HG03135 (cell line): ENCODE measurements at regions not wholly inside any gene's neighbourhood (a gene's known extent, or its start where the extent isn't known, plus 50 kb on each side); places are given as distances from the start of the nearest gene placed in this dataset.

Source experiments
- ATAC-seq: cut with Tn5 transposase; IDR thresholded peaks from one replicate; pipeline ENCODE4 v1.9.1; 2021; ENCODE audit warnings: mild to moderate bottlenecking, moderate library complexity; ENCODE audit not compliant: unreplicated experiment

DNA sequence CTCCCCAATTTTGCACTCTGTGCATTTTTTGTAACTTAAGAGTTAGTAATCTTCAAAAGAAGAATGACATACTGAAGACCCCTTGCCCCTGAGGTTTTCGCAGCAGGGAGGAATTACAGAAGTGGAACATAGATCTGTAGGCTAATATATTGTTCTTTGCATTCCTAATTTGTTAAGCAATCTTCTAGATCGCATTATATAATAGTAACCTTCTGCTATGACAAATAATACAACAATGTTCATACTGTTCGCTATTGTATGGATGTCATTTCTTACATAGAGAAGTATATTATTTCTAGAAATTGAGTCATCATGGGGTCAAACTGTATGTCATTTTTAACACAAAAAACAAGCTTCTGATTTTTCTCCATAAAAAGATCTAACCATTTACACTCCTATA is 95.8 kb upstream of the TGFBR2 start:
- ATAC-seq, result no peak

DNA sequence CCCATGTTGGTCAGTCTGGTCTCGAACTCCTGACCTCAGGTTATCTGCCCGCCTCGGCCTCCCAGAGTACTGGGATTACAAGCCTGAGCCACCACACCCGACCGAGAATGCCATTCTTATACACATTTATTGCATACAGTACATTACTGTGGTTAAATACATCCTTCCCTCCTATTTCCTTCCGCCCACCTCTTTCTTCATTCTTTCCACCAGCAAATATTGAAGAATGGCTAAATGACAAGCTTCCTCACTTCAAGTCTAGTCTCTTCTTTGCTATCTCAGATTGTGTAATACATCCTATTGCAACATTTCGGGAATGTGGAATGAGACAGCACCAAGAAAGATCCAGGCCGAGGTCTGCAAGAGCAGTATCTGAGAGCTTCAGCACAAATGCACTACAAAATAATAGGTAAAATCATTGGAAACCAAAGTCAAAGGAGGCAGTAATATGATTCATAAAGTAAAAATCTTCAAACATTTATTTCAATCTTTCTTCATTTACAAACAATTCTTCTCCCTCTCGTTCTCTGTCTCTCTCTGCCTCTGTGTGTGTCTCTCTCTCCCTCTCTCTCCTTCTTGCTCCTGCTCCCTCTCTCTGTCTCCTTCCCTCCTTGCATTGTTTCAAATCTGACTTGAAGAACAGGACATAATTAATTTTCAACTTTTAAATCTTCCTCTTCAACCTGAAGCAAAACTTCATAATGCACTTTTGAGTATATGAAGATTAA is 94.7 kb upstream of the TGFBR2 start:
- no peak for ATAC-seq

DNA sequence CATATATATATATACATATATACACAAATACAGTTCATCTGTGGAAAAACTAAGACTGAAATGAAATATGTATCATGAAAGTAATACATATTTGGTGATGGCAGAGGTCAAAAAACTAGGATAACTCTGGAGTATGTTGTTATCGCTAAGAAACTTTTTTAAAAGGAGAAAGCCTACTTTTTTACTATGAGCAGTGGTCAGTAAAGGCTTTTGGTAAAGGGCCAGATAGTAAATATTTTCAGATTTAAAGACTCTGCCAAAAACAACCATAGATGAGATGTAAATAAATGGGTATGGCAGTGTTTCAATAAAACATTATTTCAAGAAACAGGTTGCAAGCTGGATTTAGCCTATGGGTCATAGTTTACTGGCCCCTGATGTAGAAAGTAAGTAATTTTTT is 93.8 kb upstream of the TGFBR2 start:
- no peak for ATAC-seq

DNA sequence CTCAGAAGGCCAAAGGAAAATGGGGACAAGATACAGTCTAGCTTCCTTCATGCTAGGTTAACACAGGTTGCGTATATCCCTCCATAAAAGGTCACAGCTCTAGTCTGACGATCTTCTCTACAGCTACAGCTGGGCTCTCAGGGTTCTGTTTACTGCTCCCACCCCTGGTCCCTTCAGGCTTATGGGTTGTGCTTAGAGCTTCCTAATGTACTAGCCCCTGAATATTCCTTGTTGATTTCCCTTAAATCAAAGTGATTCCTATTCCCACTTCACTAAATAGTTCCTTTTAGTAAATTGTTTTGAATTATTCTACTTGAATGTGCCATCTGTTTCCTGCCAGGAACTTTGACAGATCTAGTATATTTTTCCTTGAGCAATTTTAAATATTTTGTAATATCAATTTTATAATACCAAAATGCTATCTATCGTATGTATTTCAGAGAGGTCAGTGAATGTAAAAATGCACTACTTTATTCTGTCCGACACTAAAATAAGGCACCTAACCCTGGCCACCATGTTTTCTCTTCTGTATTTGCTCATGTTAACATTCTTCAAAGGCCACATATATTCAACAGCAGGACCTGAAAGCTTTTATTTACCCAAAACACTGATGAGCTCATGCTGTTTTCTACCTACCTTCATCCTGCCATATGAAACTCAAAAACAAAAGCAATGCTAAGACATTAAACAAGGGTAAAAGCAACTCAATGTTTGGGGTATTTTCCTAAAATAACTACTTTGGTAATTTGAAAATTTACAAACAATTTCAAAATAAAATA is 92.8 kb upstream of the TGFBR2 start:
- ATAC-seq, result no peak

DNA sequence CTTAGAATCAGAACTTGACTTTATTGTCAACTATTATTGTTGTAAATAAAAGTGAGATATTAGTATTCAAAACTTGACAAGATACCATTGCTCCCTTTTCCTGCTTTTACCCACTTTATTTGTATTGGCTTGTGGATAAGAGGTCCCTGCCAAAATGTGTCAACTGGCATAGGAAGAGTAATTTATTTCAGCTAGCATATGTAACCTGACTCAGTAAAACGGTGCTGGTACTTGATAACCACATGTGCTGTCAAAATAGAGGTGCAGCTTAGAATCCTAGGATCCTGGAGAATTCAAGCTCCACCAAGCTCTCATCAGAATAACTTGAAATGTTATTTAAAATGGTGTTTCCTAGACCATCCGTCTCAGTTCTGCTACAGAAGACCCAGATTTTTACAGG is 90.2 kb upstream of the TGFBR2 start:
- no peak for ATAC-seq

DNA sequence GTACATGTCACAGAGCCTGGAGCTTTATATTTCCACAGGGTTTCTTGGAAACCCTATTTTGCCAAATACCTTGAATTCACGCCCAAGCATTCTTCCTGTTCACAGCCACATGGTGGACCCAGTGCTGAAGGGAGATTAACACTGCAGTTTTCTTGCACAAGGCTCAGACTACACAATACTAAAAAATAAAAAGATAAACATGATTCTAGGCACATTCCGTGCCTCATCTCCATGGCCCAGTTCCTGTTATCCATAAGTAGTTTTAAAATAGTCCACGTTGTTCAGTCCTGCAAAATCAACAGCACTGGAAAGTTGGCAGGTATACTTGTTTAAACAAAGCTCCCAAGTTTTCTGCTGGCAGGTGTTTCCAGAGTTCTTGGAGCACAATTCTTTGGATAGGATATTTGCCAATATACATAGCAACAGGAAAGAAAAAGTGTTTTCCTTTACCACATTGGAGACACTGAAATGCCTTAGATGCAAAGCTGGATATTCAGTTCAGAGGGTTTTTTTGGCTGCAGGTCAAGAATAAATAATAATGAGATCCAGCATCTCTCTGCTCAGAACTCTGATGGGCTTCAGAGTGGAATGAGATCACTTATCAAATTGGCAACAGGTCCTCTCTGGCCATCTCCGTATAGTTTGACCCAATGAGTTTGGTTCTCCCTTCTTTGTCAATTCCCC is 88.1 kb upstream of the TGFBR2 start:
- ATAC-seq, result no peak

DNA sequence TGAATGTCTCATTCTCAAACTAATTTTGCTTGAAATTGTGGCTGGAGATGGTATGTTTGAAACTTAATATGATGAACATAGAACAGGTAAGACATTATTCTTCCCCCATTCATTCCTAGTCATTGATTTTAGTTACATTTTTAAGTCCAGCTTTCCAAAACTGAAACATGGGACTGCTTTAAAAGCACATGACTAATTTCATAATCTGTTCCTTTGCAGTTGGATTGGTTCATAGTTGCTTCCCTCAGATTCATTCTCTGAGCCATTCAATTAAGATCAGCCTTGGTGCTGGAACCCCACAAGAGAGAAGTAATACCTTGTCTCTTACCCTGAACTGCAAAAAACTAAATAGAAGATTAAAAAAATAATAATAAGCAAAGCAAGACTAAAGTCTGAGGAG is 87.5 kb upstream of the TGFBR2 start:
- ATAC-seq, result no peak

DNA sequence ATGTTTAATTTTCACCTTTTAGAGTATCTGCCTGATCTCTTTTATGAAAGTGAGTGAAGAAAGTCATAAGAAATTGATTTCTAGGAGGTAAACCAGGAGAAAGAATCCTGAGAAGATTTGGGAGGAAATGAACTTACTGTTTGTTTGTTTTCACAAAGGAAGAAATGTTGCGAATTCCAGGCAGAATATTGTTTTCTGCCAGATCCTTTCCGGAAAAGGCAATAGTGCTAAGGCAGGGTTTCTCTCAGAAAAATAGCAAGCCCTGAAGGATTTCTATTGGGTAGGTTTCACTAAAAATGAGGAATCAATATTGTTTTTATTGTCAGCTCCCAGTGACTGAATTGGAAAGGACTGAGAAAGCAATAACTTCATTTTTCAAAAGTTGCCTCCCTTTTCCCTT is 85.7 kb upstream of the TGFBR2 start:
- ATAC-seq, result no peak

DNA sequence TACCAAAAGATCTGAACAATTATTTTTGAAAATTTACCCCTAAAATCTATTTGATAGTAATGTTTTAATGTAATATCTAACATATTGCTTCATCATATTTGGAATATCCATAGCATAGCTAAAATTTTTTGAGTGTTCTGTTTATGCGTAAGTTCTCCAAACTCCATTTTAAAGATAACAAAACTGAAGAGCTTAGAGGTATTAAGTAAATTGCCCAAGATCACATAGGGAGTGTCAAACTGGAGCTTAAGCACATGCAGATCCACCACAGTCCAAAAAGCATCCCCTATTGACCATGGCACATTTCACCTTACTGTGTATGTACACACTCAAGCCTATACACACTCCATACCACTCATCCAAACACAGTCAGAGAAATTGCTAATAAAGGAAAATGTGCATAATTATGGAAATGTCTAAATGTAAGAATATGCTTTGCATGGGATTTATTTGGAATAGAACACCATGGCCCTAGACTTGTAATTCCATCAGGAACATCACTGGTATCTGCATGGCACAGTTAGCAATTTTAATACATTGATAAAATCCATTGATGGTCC is 85.2 kb upstream of the TGFBR2 start:
- ATAC-seq, result no peak

DNA sequence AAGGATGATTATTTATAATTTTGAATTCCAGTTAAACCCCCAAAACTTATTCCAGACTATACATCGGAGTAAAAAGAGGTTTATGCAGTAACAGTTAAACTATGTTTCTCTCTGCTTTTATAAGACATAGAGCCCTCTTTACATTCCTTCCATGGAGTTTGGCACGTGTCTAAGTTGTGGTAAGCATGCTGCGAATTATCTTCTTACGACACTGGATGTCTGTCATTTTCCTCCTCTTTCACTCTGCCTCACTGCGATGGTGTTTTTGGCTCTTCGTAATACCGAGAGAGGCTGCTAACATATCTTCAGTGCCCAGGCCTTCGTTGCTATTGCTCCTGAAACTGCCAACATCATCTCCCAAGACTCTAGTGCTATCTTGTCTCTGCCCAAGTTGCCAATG is 83.9 kb upstream of the TGFBR2 start:
- no peak for ATAC-seq

DNA sequence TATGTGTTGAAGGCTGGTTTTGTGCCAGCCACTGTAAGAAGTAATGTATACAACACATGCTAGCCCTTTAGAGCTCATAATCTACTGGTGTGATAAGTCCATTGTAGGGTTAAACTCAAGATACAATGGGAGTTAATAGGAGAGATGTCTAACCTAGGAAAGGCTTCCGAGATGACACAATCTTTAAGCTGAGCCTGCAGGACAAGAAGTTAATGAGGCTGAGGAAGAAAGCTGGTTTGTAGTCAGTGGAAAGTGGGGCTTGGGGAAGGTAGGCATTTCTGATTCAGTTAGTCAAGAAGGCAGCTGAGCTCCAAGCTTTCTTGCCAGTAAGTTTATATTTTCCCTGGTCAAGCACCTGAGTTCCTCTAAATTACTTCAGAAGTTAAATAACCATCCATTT is 83.0 kb upstream of the TGFBR2 start:
- no peak for ATAC-seq

DNA sequence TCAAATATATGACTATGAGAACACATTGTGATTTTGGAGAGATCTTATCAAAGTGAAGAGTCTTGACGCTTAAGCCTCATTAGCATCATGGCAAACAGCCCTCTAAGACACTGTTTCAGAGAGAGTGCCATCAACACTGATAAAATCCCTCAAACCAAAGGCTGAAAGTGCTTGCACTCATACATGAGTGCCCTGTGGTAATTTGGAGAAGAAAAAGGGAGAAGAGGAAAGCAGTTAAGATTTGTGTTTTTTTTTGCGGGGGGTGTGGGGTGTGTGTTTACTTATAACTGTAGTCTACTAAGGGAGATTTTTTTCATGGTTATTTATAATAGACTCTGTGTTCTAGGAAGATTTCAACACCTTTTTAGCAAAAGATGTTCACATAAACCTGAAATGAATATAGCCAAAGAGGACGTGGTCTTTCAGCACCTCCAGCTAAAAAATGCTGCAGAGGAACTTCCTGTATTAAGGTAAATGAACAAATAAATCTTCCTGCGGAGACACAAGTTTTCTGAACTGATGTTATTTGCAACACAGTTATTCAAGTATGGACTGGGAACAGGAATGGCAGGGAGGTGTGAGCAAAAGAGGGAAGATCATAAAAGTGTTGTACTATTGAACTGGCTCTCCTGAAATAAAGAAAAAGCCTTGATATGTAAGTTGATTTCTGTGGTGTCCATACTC is 81.9 kb upstream of the TGFBR2 start:
- ATAC-seq, result no peak

DNA sequence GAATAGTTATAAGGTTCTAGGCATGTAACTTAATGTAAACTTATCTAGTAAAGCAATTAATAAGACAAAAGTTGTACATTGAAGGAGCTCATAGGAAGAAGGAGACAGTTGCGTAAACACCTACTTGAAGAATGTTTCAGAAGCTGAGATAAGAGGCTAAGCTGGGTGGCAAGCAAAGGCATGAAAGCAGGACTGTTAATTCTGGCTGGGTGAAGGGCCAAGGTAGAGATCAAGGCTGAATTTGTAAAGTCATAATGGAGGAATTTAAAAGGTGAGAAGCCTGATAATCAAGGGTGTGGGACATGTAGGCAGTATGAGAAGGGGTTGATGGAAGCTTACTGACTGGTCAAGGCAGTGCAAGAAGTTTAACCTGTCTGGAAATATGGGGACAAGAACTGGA is 80.4 kb upstream of the TGFBR2 start:
- no peak for ATAC-seq

DNA sequence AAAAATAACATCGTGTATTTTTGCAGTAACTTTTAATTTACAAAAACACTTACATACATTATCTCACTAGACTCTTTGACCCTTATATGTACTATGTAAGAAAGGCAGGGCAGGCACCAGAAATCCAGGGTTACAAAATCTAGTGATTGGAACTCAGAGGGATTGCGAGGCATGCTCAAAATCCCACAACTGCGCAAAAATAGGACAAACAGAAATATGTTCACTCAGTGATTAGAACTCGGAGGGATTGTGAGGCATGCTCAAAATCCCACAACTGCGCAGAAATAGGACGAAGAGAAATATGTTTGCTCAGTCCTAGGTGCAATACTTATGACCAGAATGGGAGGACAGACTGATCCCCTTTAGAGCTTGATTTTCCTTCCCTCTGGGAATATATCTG is 79.2 kb upstream of the TGFBR2 start:
- ATAC-seq, result no peak

DNA sequence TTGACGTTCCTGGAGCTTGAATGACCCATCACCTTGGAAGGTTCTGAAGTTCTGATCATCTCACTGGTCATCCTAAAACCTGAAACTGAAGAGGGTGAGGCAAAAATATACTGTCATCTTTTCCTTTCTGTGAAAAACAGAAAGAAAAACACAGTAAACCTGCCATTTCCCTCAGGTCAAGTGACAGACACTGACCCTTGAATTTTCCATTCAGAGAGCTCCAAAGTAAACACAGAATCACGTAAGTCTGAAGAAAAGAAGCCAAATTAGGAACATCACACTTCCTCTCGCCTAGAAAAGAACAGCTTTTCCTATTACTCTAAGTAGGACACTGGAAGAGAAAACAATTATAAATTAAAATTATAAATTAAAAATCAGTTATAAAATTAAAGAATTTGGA is 78.7 kb upstream of the TGFBR2 start:
- no peak for ATAC-seq

DNA sequence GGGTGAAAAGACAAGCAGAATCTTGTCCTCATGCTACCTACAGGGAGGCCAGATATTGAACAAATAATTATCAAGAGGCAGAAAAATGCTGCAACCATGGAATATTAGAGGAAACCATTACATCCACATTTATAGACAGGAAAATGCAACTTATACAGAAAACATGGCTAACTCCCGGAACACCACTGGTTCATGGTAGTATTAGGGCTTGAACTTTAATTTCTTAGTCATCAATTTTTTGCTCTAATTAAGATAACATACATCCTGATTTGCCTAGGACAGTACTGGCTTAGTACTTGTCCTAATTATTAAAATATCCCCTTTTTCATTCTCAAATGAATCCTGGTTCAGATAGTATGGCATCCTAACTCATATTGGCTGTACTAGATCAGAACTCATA is 76.3 kb upstream of the TGFBR2 start:
- ATAC-seq, result no peak

DNA sequence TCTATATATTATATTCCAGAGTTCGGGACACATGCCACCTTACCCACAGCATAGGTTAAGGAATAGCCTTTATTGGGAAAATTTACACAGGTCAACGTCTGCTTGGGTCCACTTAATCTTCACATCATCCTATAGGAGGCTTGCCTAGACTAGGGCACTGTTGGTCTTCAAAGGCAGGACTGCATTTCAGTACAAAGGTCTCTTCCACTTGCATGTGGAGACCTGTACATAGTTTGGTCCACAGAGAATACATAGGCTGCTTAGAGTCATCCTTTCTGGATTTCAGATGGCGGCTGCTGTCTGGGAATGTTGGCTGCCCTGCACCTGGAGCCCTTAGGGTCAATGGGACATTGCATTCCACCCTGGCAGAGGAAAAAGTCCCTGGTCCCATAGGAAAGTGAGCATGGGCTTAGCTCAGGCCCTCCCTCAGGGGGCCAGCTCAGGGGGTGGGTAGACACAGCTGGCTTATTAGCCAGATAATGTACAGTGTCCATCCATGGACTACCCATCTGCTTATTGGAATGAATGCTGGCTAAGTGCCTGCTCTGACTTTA is 75.3 kb upstream of the TGFBR2 start:
- no peak for ATAC-seq

DNA sequence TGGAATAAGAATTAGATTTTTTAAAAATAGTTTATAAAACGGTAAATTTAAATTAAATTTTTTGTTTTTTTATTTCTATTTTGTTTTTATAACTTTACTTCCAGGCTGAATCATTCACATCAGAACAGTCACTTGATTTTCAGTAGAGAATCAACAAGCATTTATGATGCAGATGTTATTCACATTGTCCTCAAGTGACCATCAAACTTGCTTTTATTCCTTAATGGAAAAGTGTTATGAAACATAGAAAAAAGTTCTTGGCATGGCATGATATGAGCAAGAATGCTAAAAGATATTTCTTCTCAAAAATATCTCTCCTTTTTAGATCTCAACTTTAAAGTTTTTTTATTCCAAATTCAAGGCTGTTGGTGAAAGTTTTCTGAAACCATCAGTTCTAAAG is 70.9 kb upstream of the TGFBR2 start:
- ATAC-seq, result no peak

DNA sequence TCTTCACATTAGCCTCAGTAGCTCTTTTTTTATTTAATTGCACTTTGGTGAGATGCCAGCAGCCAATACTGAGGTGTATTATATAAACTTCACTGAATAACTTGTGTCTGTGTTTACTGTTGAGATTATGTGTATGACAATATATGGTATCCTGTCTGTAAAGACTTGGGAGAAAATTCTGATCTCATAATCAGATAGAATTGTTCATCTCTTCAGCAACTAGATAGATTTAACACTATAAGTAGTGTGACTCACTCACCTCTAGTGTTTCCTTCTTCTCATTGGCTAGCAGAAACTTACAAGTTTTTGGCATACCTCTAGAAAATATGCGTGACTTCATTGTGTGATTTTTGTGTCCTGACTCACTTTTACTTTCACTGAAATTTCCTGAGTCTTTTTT is 67.6 kb upstream of the TGFBR2 start:
- ATAC-seq, result no peak

DNA sequence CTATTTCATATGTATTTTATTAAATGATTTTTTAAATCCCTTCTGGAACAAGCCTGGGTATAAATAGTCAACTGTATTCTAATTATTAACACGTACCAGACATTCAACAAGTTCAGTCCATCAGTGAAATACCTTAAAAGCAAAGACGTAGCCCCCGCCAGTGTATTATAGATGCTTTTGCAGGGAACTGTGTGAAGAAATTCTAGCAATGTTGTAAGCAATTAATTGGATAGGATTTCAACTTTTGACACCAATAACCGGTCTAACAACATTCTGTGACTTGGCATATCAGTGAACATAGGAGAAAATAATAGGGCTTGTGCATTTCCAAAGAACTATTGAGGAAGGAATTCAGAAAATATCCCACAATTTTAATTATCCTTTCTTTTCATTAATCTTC is 67.2 kb upstream of the TGFBR2 start:
- no peak for ATAC-seq

DNA sequence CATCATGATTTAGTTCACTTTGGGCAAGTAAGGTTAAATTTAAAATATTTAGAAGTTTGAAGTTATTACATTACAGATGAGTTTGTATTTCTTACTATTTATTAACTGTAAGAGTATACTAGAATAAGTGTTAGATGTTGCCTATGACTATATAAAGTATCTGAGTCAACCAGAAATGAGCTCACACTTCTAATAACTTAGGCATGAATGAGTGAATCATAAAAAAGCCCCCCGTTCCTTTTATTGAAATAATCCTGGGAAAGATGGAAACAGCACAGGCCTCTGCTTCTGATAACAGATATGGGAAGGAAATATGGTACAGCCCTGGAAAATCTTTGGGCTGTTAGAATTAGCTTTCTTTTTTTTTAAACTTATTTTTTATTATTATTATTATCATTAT is 66.6 kb upstream of the TGFBR2 start:
- no peak for ATAC-seq
